B cell (primary cell): ENCODE measurements at regions not wholly inside any gene's neighbourhood (a gene's known extent, or its start where the extent isn't known, plus 50 kb on each side); places are given as distances from the start of the nearest gene placed in this dataset.

Source experiments
- CTCF ChIP-seq: fragments of 200-600 bp; IDR thresholded peaks from one replicate; pipeline ENCODE4 v1.8.0; 2022; ENCODE audit warnings: antibody characterized with exemption, mild to moderate bottlenecking
- EZH2 ChIP-seq: IDR thresholded peaks from 2 replicates; pipeline ENCODE4 v1.6.1; 2012; ENCODE audit warnings: borderline replicate concordance, low read depth, mild to moderate bottlenecking, moderate library complexity, low read length; ENCODE audit not compliant: insufficient read depth, poor library complexity, severe bottlenecking

- no peak for TF ChIP-seq CTCF
- TF ChIP-seq EZH2 = no peak
These were observed 104.2 kb downstream of the FAM204A start for GRCh38 chr10:118237930-118238329.
